ENCODE measurements at regions not wholly inside any gene's neighbourhood (a gene's known extent, or its start where the extent isn't known, plus 50 kb on each side); places are given as distances from the start of the nearest gene placed in this dataset.

- TF ChIP-seq POLR2AphosphoS5 (IDR thresholded peaks at IDR 0.05; ENCODE audit: low read depth, low read length) (no peak), TAF1 (IDR thresholded peaks at IDR 0.05; ENCODE audit: low read depth, low read length) (no peak), POLR2A (IDR thresholded peaks at IDR 0.05; ENCODE audit: low read depth, low read length) (no peak), SPI1 (IDR thresholded peaks at IDR 0.05; ENCODE audit: low read depth, low read length) (no peak), PAX5 (IDR thresholded peaks at IDR 0.05; ENCODE audit: insufficient read depth, low read length, severe bottlenecking) (no peak), POU2F2 (IDR thresholded peaks at IDR 0.05; ENCODE audit: low read depth, low read length) (no peak)
Measured at GRCh38 chr2:61718965-61719364, 134.9 kb downstream of the FAM161A start.

Data from GM12891 (cell line).